H1 (cell line): ENCODE measurements at regions not wholly inside any gene's neighbourhood (a gene's known extent, or its start where the extent isn't known, plus 50 kb on each side); places are given as distances from the start of the nearest gene placed in this dataset.
A peak's percentile ranks its signal among the peaks of the same experiment; 100 is the strongest.

ENCODE experiments used
- CTCF ChIA-PET: fragments of 300-600 bp; sonication (Branson Sonifier 250); formaldehyde crosslinking; loops from one replicate; lab custom pipeline; 2021; ENCODE audit not compliant: partially characterized antibody; lab: Charles Lee
- POLR2A ChIA-PET: fragments of 300-600 bp; sonication (Branson Sonifier 250); formaldehyde crosslinking; loops from one replicate; lab custom pipeline; 2021; ENCODE audit warnings: inconsistent platforms; ENCODE audit not compliant: partially characterized antibody; lab: Charles Lee
- DNase-seq, 2 experiments: peaks; one replicate each; pipeline versions ENCODE4 v3.0.0 to v3.0.0-alpha.2; 2010 to 2022; ENCODE audit warnings: low spot score in 2 of 2, low read depth in 1 of 2, mixed read lengths in 1 of 2
- FAIRE-seq: peaks from 2 replicates; lab custom pipeline; 2011; peaks lifted over from hg19 to GRCh38; lab: Jason Lieb, UNC
- H2AFZ ChIP-seq: 2 replicates; pipeline ENCODE4 v1.8.1; 2012; ENCODE audit warnings: low read length, inconsistent platforms
- H2AK5ac ChIP-seq: 2 replicates; pipeline ENCODE4 v1.6.1; 2013; ENCODE audit warnings: low read depth, low read length
- H2BK120ac ChIP-seq: replicated peaks from 2 replicates; pipeline ENCODE3; 2013; ENCODE audit warnings: low read depth, low read length, inconsistent platforms
- H2BK12ac ChIP-seq: 2 replicates; pipeline ENCODE4 v1.6.1; 2013; ENCODE audit warnings: low read depth, low read length
- H2BK15ac ChIP-seq: 2 replicates; pipeline ENCODE4 v1.6.1; 2013; ENCODE audit warnings: low read length
- H2BK20ac ChIP-seq: 2 replicates; pipeline ENCODE4 v1.6.1; 2013; ENCODE audit warnings: low read length
- H2BK5ac ChIP-seq: 2 replicates; pipeline ENCODE4 v1.6.1; 2013; ENCODE audit warnings: low read depth, low read length
- H3K14ac ChIP-seq: 2 replicates; pipeline ENCODE4 v1.6.1; 2013; ENCODE audit warnings: inconsistent platforms; ENCODE audit not compliant: insufficient read length
- H3K18ac ChIP-seq: 2 replicates; pipeline ENCODE4 v1.6.1; 2013; ENCODE audit warnings: low read length; ENCODE audit errors: extremely low read depth
- H3K23ac ChIP-seq: 2 replicates; pipeline ENCODE4 v1.6.1; 2013; ENCODE audit warnings: inconsistent platforms; ENCODE audit not compliant: insufficient read length
- H3K23me2 ChIP-seq: 2 replicates; pipeline ENCODE4 v1.6.1; 2013; ENCODE audit warnings: low read depth, low read length
- H3K27ac ChIP-seq: 2 replicates; pipeline ENCODE4 v1.6.1; 2011; ENCODE audit warnings: low read depth, low read length, inconsistent platforms
- H3K27me3 ChIP-seq, 4 experiments: replicated peaks in 1 of 4; 1 replicate in 1 of 4; 2 replicates in 3 of 4; pipeline versions ENCODE4 v1.6.1 to v1.8.1; 2011 to 2013; ENCODE audit warnings: low read length in 3 of 4, mild to moderate bottlenecking in 3 of 4, inconsistent platforms in 2 of 4, mixed read lengths in 2 of 4, moderate library complexity in 1 of 4; ENCODE audit not compliant: control insufficient read depth in 3 of 4, insufficient read depth in 3 of 4; ENCODE audit errors: extremely low read depth in 1 of 4
- H3K36me3 ChIP-seq, 4 experiments: 2 replicates each; pipeline versions ENCODE4 v1.6.1 to v1.8.1; 2011 to 2013; ENCODE audit warnings: mild to moderate bottlenecking in 4 of 4, low read length in 3 of 4, moderate library complexity in 2 of 4, control low read depth in 1 of 4, inconsistent platforms in 1 of 4; ENCODE audit not compliant: insufficient read depth in 4 of 4, control insufficient read depth in 2 of 4
- H3K4ac ChIP-seq: replicated peaks from 2 replicates; pipeline ENCODE3; 2013; ENCODE audit warnings: low read length, low read depth, mixed read lengths, inconsistent platforms; ENCODE audit not compliant: insufficient read length
- H3K4me1 ChIP-seq, 4 experiments: replicated peaks in 1 of 4; 1 replicate in 1 of 4; 2 replicates in 3 of 4; pipeline versions ENCODE4 v1.6.1 to v1.8.1; 2011 to 2013; ENCODE audit warnings: low read length in 3 of 4, inconsistent platforms in 2 of 4, mixed read lengths in 1 of 4; ENCODE audit not compliant: insufficient read depth in 4 of 4, control insufficient read depth in 3 of 4
- H3K4me2 ChIP-seq, 2 experiments: 2 replicates each; pipeline versions ENCODE4 v1.6.1 to v1.8.1; 2011 to 2013; ENCODE audit warnings: low read depth in 2 of 2, low read length in 2 of 2, control low read depth in 1 of 2, inconsistent platforms in 1 of 2, mild to moderate bottlenecking in 1 of 2; ENCODE audit not compliant: insufficient read depth in 1 of 2
- H3K4me3 ChIP-seq, 4 experiments: fragments of 200-600, 300-600 bp in 1 of 4; sonication (generic), shearing (Covaris generic), sonication (Bioruptor Twin) in 1 of 4; 2 replicates each; pipeline versions ENCODE4 v1.5.1 to v1.8.1; 2011 to 2016; ENCODE audit warnings: low read length in 4 of 4, low read depth in 3 of 4, control low read depth in 2 of 4, inconsistent platforms in 2 of 4, mild to moderate bottlenecking in 2 of 4, mixed read lengths in 1 of 4, moderate library complexity in 1 of 4; ENCODE audit not compliant: insufficient read depth in 2 of 4; ENCODE audit errors: extremely low read depth in 1 of 4
- H3K56ac ChIP-seq: replicated peaks from 2 replicates; pipeline ENCODE3; 2013; ENCODE audit warnings: low read depth, mild to moderate bottlenecking, mixed read lengths, low read length, inconsistent platforms; ENCODE audit not compliant: insufficient read length
- H3K79me1 ChIP-seq: 2 replicates; pipeline ENCODE4 v1.6.1; 2013; ENCODE audit warnings: low read depth, low read length, control low read depth
- H3K79me2 ChIP-seq, 2 experiments: 2 replicates each; pipeline versions ENCODE4 v1.6.1 to v1.8.1; 2012 to 2013; ENCODE audit warnings: low read length in 2 of 2, mild to moderate bottlenecking in 2 of 2, inconsistent platforms in 1 of 2; ENCODE audit not compliant: insufficient read depth in 2 of 2, control insufficient read depth in 1 of 2
- H3K9ac ChIP-seq, 4 experiments: replicated peaks in 1 of 4; 1 replicate in 1 of 4; 2 replicates in 3 of 4; pipeline versions ENCODE4 v1.6.1 to v1.8.1; 2011 to 2013; ENCODE audit warnings: low read depth in 3 of 4, low read length in 3 of 4, control low read depth in 2 of 4, mild to moderate bottlenecking in 2 of 4, moderate library complexity in 2 of 4, inconsistent platforms in 1 of 4; ENCODE audit errors: extremely low read depth in 1 of 4
- H3K9me3 ChIP-seq, 2 experiments: 2 replicates each; pipeline versions ENCODE4 v1.6.1 to v1.8.1; 2012 to 2013; ENCODE audit warnings: mild to moderate bottlenecking in 2 of 2, moderate library complexity in 2 of 2, control low read depth in 1 of 2, inconsistent platforms in 1 of 2, low read depth in 1 of 2, low read length in 1 of 2, mixed read lengths in 1 of 2; ENCODE audit not compliant: insufficient read depth in 2 of 2
- H4K20me1 ChIP-seq, 2 experiments: replicated peaks in 1 of 2; 2 replicates each; pipeline versions ENCODE3 to v1.8.1; 2011 to 2013; ENCODE audit warnings: inconsistent platforms in 2 of 2, low read length in 2 of 2, mild to moderate bottlenecking in 1 of 2; ENCODE audit not compliant: insufficient read depth in 2 of 2, control insufficient read depth in 1 of 2
- H4K5ac ChIP-seq: 2 replicates; pipeline ENCODE4 v1.6.1; 2013; ENCODE audit warnings: low read length, low read depth, mixed read lengths, inconsistent platforms; ENCODE audit not compliant: insufficient read length
- H4K8ac ChIP-seq: 2 replicates; pipeline ENCODE4 v1.8.0; 2013; ENCODE audit warnings: mild to moderate bottlenecking, moderate library complexity, low read length, inconsistent platforms; ENCODE audit not compliant: insufficient read depth; ENCODE audit errors: extremely low read depth
- H4K91ac ChIP-seq: replicated peaks from 2 replicates; pipeline ENCODE3; 2013; ENCODE audit warnings: low read length, mixed read lengths, inconsistent platforms; ENCODE audit not compliant: insufficient read length
- BRCA1 ChIP-seq: IDR thresholded peaks from 2 replicates; pipeline ENCODE4 v1.6.1; 2012; ENCODE audit warnings: low read depth, low read length, improper control_type of control experiment
- CBX5 ChIP-seq: fragments of 300-800, 300-1000 bp; sonication (generic); IDR thresholded peaks from 2 replicates; pipeline ENCODE4 v1.7.1; 2016; ENCODE audit warnings: antibody characterized with exemption, low read length, low read depth
- CEBPB ChIP-seq: IDR thresholded peaks from 2 replicates; pipeline ENCODE4 v1.6.1; 2012; ENCODE audit warnings: low read depth, low read length
- CHD1 ChIP-seq: IDR thresholded peaks from 2 replicates; pipeline ENCODE4 v1.6.1; 2012; ENCODE audit warnings: low read depth, low read length, improper control_type of control experiment
- FOSL1 ChIP-seq: IDR thresholded peaks from 2 replicates; pipeline ENCODE4 v1.6.1; 2011; ENCODE audit warnings: mild to moderate bottlenecking, low read depth, low read length, moderate library complexity; ENCODE audit not compliant: insufficient read depth
- GABPA ChIP-seq: IDR thresholded peaks from 2 replicates; pipeline ENCODE4 v1.6.1; 2011; ENCODE audit warnings: mild to moderate bottlenecking, low read length, moderate library complexity, borderline replicate concordance; ENCODE audit not compliant: insufficient read depth
- HDAC2 ChIP-seq, 2 experiments: fragments of 300-600 bp in 1 of 2; sonication (generic) in 1 of 2; IDR thresholded peaks; 2 replicates each; pipeline ENCODE4 v1.6.1; 2011 to 2012; ENCODE audit warnings: low read depth in 2 of 2, low read length in 2 of 2, mild to moderate bottlenecking in 2 of 2, moderate library complexity in 2 of 2, borderline replicate concordance in 1 of 2, inconsistent platforms in 1 of 2
- POLR2A ChIP-seq, 2 experiments: IDR thresholded peaks; 1 replicate in 1 of 2; 2 replicates in 1 of 2; pipeline ENCODE4 v1.6.1; 2011; ENCODE audit warnings: low read depth in 2 of 2, low read length in 2 of 2, mild to moderate bottlenecking in 2 of 2; ENCODE audit errors: control extremely low read depth in 1 of 2
- POLR2AphosphoS5 ChIP-seq: IDR thresholded peaks from 2 replicates; pipeline ENCODE4 v1.6.1; 2011; ENCODE audit warnings: low read depth, low read length
- RBBP5 ChIP-seq: IDR thresholded peaks from 2 replicates; pipeline ENCODE4 v1.7.1; 2012; ENCODE audit warnings: low read depth, mild to moderate bottlenecking, inconsistent platforms, low read length, moderate library complexity, borderline replicate concordance
- RFX5 ChIP-seq: IDR thresholded peaks from 2 replicates; pipeline ENCODE4 v1.6.1; 2011; ENCODE audit warnings: low read depth, low read length, improper control_type of control experiment, borderline replicate concordance
- RXRA ChIP-seq: IDR thresholded peaks from 2 replicates; pipeline ENCODE4 v1.6.1; 2011; ENCODE audit warnings: low read depth, mild to moderate bottlenecking, low read length, moderate library complexity; ENCODE audit not compliant: insufficient read depth
- SIRT6 ChIP-seq: IDR thresholded peaks from one replicate; pipeline ENCODE4 v1.7.1; 2012; ENCODE audit warnings: low read length, inconsistent platforms
- SP1 ChIP-seq: IDR thresholded peaks from 2 replicates; pipeline ENCODE4 v1.6.1; 2011; ENCODE audit warnings: low read depth, low read length
- SRF ChIP-seq: IDR thresholded peaks from 2 replicates; pipeline ENCODE4 v1.6.1; 2011; ENCODE audit warnings: mild to moderate bottlenecking, low read depth, low read length, moderate library complexity
- YY1 ChIP-seq: IDR thresholded peaks from 2 replicates; pipeline ENCODE4 v1.6.1; 2011; ENCODE audit warnings: low read depth, mild to moderate bottlenecking, low read length
- WGBS, 2 experiments: shearing (Covaris generic) in 1 of 2; methylation state at CpG; one replicate each; pipeline versions ENCODE4 v1.1.6 to v1.1.7; 2013 to 2015; ENCODE audit warnings: low lambda C conversion rate in 2 of 2, mixed read lengths in 2 of 2, inconsistent platforms in 1 of 2, low coverage in 1 of 2, missing lambda C conversion rate in 1 of 2; ENCODE audit not compliant: insufficient replicate concordance in 2 of 2, insufficient coverage in 1 of 2, insufficient read length in 1 of 2; ENCODE audit errors: extremely low coverage in 1 of 2, missing lambda C conversion rate in 1 of 2; 5-methylcytosine and 5-hydroxymethylcytosine counted together

DNA sequence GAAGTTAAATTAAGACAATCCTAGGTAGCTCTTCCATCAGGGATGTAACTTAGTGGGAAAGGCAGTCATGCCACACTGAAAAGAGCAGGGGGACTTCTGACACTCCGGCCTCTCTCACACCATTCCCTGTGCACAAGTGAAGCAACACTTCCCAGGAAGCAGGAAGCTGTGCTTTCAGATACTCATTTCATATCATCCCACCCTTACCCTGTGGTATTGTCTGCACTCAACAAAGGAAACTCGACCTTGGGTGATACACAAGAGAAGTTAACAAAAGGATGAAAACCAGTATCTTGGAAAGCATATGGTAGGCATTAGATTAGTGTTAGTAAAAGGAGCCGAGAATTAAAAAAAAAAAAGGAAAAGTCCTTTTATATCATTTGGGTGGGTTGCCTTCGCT is 61.3 kb upstream of the MDM1 start:
- no peak overlapping the region for H4K8ac ChIP-seq
- no peaks in the 10 kb centered on the region for H3K79me1 ChIP-seq
- H3K4me1 ChIP-seq: no peaks in the 10 kb centered on the region
- no peak overlapping the region for H2BK5ac ChIP-seq
- H3K23me2 ChIP-seq: no peaks in the 10 kb centered on the region; the same call in 1 of the 2 replicates
- H4K91ac ChIP-seq: no peak overlapping the region
- peaks cover 6 to 10% of the 10 kb centered on the region in 2 experiments; a peak in 3 of 4 replicates for H3K9me3 ChIP-seq
- no peak overlapping the region for H3K14ac ChIP-seq
- H2BK15ac ChIP-seq: no peak overlapping the region
- no peak overlapping the region for H3K27ac ChIP-seq
- H3K79me2 ChIP-seq: no peaks in the 10 kb centered on the region
- no peak overlapping the region for H2BK20ac ChIP-seq
- no peak overlapping the region for H2AFZ ChIP-seq
- H3K4me2 ChIP-seq: no peak overlapping the region
- ChIA-PET POLR2A (interaction anchor here (0.5 kb wide), 1 partner anchor 12 kb away, joined by 4 read pairs; no protein-coding TSS in a partner anchor), CTCF (interaction anchor here (1.5 to 3.4 kb wide), 3 partner anchors 9 to 13 kb away, joined by 5 to 11 read pairs (median 8); no protein-coding TSS in a partner anchor)
- H3K4ac ChIP-seq: no peak overlapping the region
- peak overlapping the region; percentile 94 for H3K23ac ChIP-seq
- no peak overlapping the region for H2AK5ac ChIP-seq
- H4K20me1 ChIP-seq: no peaks in the 10 kb centered on the region
- no peak overlapping the region for H3K9ac ChIP-seq
- H4K5ac ChIP-seq: no peak overlapping the region
- 84% methylated on average over 4 of the region's 4 CpGs; no CpG with 5 or more reads in 1 of the 2 experiments for WGBS, 2 experiments
- FAIRE-seq: no peak
- DNase-seq: no peak
- no peak overlapping the region for H3K4me3 ChIP-seq
- no peak overlapping the region for H3K18ac ChIP-seq
- H2BK12ac ChIP-seq: no peak overlapping the region
- no peak overlapping the region for H3K56ac ChIP-seq
- H3K36me3 ChIP-seq: no peaks in the 10 kb centered on the region
- H2BK120ac ChIP-seq: no peak overlapping the region
- H3K27me3 ChIP-seq: no peaks in the 10 kb centered on the region
- TF ChIP-seq GABPA (no peak), RFX5 (no peak), SIRT6 (no peak), POLR2A (IDR thresholded peaks at IDR 0.05; ENCODE audit: control extremely low read depth in 1 of 2, low read depth in 2 of 2, low read length in 2 of 2) (no peak), SP1 (no peak), BRCA1 (no peak), RBBP5 (no peak), RXRA (no peak), FOSL1 (no peak), CHD1 (no peak), POLR2AphosphoS5 (no peak), HDAC2 (IDR thresholded peaks at IDR 0.05; ENCODE audit: borderline replicate concordance in 1 of 2, low read depth in 2 of 2, low read length in 2 of 2) (no peak), SRF (no peak), CEBPB (no peak), YY1 (no peak), CBX5 (no peak)
